Endothelial cell of umbilical vein (primary cell): ENCODE measurements at regions not wholly inside any gene's neighbourhood (a gene's known extent, or its start where the extent isn't known, plus 50 kb on each side); places are given as distances from the start of the nearest gene placed in this dataset.

Experiments
- EZH2 ChIP-seq: IDR thresholded peaks from 2 replicates; pipeline ENCODE4 v1.6.1; 2012; ENCODE audit warnings: borderline replicate concordance, low read depth, mild to moderate bottlenecking, moderate library complexity, low read length, inconsistent platforms; ENCODE audit not compliant: severe bottlenecking
- FOS ChIP-seq: IDR thresholded peaks from 2 replicates; pipeline ENCODE4 v1.6.1; 2011; ENCODE audit warnings: mild to moderate bottlenecking, low read length, moderate library complexity, borderline replicate concordance; ENCODE audit not compliant: insufficient read depth
- GATA2 ChIP-seq: IDR thresholded peaks from 2 replicates; pipeline ENCODE4 v1.7.0; 2011; ENCODE audit warnings: low read depth, mild to moderate bottlenecking, moderate library complexity, mixed read lengths, low read length; ENCODE audit not compliant: insufficient read length, insufficient read depth
- JUN ChIP-seq: IDR thresholded peaks from 2 replicates; pipeline ENCODE4 v1.6.1; 2011; ENCODE audit warnings: borderline replicate concordance, low read depth; ENCODE audit not compliant: insufficient read length, insufficient read depth
- POLR2A ChIP-seq: IDR thresholded peaks from 2 replicates; pipeline ENCODE4 v1.6.1; 2012; ENCODE audit warnings: low read depth, mild to moderate bottlenecking, control low read depth, low read length
- POLR2AphosphoS5 ChIP-seq: IDR thresholded peaks from 2 replicates; pipeline ENCODE4 v1.6.1; 2012; ENCODE audit warnings: low read depth, mild to moderate bottlenecking, control low read depth, low read length, moderate library complexity; ENCODE audit not compliant: insufficient read depth
- TF ChIP-seq, protein P1 (sequence below), 2 donors: IDR thresholded peaks; 1 replicate in 1 of 2; 2 replicates in 1 of 2; pipeline ENCODE4 v1.5.1; 2011; ENCODE audit warnings: low read length in 2 of 2, mild to moderate bottlenecking in 2 of 2, moderate library complexity in 2 of 2, control low read depth in 1 of 2, inconsistent platforms in 1 of 2, low read depth in 1 of 2; ENCODE audit not compliant: insufficient read depth in 1 of 2; ENCODE audit errors: extremely low read depth in 1 of 2

DNA sequence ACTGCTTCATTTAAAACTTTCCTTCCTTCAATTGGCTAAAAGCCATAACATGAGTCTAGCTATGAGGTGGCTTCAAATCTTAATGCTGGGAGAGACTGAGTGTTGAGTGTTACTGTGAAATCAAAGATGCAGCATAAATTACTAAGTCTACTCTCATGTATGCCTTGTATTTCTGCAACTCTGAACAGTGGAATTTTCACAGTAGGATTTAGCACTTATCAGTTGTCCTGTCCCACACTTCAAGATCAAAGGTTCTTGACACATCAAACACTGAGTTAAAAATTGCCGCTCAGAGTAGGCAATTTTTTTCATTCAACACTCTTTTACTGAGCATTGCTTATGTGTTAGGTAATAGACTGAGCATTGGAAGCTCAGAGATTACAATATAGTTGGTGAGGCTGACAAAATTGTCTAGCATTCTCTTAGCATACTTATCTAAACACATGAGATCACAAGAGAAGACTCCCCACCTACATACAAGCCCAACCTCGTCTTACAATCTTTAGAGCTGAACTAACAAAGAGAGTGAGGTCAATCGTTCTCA lies 56.4 kb upstream of the ADORA3 start:
- TF ChIP-seq, protein P1, sequence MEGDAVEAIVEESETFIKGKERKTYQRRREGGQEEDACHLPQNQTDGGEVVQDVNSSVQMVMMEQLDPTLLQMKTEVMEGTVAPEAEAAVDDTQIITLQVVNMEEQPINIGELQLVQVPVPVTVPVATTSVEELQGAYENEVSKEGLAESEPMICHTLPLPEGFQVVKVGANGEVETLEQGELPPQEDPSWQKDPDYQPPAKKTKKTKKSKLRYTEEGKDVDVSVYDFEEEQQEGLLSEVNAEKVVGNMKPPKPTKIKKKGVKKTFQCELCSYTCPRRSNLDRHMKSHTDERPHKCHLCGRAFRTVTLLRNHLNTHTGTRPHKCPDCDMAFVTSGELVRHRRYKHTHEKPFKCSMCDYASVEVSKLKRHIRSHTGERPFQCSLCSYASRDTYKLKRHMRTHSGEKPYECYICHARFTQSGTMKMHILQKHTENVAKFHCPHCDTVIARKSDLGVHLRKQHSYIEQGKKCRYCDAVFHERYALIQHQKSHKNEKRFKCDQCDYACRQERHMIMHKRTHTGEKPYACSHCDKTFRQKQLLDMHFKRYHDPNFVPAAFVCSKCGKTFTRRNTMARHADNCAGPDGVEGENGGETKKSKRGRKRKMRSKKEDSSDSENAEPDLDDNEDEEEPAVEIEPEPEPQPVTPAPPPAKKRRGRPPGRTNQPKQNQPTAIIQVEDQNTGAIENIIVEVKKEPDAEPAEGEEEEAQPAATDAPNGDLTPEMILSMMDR (IDR thresholded peaks at IDR 0.05; ENCODE audit: extremely low read depth in 1 of 2, insufficient read depth in 1 of 2, low read depth in 1 of 2, low read length in 2 of 2) = no peak
- no peak for TF ChIP-seq POLR2A
- TF ChIP-seq POLR2AphosphoS5 = no peak
- no peak for TF ChIP-seq EZH2
- TF ChIP-seq JUN = no peak
- TF ChIP-seq GATA2 = no peak
- no peak for TF ChIP-seq FOS
